Stimulated activated CD4-positive, alpha-beta T cell treated with anti-CD3 and anti-CD28 coated beads, Interleukin-4, amount 100 ng/mL, for 48 hours (primary cell): ENCODE measurements at regions not wholly inside any gene's neighbourhood (a gene's known extent, or its start where the extent isn't known, plus 50 kb on each side); places are given as distances from the start of the nearest gene placed in this dataset.
"Not testable (repeated sequence)": the region's sequence is repeated elsewhere in the genome, so short reads cannot be mapped to it uniquely, and the experiment has no call there.

Source experiments
- DNase-seq, 2 donors: peaks; one replicate each; pipeline ENCODE4 v3.0.0-alpha.2; 2020; ENCODE audit warnings: low read depth in 2 of 2

DNA sequence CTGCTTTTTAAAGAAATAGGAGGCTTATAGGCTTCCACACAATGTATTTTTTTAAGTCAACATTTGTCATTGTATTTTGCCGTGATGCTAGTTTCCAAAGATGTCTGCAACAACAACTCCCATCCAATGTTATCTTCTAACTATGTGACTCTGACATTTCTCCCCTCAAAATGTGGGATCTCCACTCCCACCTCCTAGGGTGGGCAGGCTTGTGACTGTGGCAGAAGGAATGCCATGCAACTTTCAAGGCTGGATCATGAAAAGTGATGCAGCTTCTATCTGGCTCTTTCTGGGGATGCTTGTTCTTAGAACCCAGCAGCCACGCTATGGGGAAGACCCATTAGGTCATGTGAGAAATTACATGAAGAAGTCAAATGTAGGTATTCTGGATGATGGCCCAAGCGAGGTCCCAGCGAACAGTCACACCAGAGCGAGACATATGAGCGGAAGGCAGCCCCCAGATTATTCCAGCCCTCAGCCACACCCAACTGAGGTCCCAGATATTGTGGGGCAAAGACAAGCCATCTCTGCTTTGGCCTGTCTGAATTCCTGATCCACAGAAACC, 124.3 kb downstream of the BDH1 start:
- DNase-seq = no peak

DNA sequence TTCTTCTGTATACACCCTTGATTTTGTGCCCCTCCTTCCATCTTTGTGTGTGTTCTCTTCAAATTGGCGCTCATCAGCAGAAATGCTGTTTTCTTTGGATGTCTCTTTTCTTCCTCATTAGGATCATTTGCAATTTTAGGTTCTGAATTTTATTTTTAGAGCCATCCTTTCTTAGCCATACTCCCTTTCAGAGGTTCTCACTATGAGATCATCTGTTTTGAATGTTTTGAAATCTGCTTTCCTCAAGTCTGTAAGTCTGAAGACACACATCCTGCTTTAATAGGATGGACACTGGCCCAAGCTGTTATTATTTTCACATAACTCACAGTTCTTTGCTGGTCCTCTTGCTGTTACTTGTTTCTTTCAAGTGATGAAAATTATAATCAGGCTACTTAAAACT, 124.8 kb downstream of the BDH1 start:
- DNase-seq = no peak

DNA sequence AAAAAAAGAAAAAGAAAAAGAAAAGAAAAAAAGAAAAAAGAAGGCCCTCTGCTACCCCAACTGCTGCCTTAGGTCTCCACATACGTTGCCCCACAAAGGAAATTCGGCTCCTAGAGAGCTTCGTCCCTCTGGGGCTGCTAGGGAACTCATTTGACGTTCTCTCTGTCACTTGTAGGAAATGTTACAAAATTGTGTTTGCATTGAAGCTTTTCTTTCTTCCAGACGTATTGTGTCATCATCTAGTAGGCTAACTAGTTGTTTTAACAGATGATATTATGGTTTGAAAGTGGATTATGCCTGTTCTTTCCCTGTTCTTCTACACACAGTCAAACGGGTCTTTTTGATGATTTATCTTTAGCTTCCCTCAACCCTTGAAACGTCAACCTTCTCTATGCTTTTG, 125.3 kb downstream of the BDH1 start:
- DNase-seq = no peak

DNA sequence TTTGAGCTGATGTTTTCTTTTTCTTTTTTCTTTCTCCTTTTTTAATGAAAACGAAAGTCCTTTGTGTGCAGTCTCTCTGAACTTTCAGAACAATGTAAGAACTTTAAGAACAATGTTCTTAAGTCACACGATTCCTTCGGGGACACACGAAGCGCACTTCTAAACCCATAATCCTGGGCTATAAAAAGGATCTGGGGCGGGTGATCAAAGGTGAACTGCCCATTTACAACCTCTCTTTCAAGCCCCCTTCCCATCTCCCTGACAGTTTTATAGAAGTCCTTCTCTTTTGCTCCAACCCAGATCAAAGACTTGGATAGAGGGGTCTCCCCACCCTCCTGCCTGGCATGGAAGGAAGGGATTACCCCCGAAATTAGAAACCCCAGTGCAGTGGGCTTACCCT, 126.8 kb downstream of the BDH1 start:
- DNase-seq = no peak

DNA sequence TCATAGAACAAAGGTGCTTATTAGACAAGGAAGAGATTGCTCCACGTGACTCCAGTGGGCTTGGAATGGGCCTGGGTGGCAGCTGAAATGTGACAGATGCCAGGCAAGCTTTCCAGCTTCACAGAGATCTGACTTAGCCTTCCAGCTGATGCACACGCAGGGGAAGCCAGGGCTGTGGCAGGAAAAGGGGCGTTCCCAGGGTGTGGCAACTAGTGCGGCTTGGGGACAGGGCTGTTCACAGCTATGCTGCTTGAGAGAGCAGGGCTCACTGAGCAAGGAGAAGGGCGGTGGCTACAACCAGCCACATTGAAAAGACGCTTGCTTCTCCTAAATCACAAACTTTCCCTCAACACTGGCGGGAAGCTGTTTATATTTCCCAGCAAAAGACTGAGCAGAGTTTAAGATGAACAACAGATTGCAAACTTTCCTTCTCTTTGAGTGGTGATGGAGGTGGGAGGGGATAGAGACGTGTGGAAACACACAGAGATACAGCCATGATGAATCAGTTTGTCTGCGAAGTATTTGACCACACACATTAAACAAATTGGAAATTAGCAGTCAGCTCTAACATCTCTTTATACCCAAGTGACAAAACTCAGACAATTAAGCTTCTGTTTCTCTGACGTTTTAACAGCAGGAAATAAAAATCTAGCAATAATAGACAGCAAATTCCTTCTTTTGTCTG, 127.5 kb downstream of the BDH1 start:
- DNase-seq = peak; percentile 54 to 60

DNA sequence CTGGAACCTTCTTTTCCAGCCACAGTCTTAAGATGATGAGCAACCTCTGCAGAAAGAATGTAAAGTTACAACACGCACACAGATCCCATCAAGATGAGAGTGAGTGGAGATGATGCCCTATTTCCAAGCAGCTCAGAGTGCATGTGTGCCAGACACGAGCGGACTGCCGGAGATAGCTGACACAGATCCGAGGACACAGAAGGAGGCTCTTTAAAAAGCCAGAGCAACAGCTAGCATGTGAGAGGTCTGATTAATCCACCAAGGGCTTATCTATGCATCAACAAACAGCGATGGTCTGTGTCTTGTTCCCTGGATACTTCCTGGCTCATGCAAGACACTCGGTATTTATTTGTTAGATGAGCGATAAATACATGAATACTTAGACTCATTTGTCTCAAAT, 128.6 kb upstream of the DLG1 start:
- no peak for DNase-seq

DNA sequence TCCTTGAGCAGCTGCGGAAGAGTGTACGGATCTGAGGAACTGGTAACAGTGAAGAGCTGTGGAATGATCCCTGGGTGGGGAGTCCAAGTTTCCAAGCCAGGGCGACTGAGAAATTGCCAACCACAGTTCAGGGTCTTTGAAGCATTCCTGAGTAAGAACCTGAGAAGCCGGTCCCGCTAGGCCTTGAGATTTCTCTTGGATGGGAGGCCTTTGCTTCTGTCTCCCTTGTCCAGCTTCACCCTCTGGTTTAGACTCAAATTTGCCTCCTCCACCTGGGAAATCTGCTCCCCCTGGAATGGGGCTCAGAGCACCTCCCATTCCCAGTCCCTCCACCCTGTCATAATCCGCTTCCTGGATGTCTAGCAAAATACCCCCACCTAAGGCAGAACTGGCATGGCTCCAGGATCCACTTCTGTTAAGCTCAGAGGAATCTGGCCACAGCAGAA, 127.7 kb upstream of the DLG1 start:
- no peak for DNase-seq

DNA sequence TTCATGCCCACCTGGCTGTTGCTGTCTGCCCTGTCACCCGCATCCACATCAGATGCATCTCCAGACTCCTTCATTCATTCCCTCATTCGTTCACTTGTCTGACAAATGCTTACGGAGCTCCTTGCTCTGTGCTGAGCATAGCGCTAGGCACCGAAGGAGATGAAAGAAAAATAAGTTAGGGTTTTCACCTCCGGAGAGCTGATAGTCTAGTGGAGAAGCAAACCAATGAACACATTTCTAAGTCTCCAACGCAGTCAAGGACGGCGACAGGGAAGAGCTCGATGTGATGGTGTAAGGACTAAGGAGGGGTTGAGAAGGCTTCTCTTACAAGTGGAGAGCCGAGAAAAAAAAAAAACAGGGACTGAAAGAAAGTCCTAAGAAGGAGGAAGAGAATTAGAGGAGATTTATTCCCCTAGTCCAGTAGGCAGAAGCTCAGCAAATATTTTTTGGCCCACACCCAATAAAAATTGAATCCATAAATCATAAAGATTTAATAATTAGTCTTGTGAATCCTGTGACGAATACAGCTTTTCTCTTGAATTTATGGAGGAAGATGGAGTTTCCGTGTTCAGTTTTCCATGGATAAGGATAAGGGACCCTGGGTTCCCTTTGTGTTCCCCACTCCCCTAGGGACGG, 127.2 kb upstream of the DLG1 start:
- no peak for DNase-seq

DNA sequence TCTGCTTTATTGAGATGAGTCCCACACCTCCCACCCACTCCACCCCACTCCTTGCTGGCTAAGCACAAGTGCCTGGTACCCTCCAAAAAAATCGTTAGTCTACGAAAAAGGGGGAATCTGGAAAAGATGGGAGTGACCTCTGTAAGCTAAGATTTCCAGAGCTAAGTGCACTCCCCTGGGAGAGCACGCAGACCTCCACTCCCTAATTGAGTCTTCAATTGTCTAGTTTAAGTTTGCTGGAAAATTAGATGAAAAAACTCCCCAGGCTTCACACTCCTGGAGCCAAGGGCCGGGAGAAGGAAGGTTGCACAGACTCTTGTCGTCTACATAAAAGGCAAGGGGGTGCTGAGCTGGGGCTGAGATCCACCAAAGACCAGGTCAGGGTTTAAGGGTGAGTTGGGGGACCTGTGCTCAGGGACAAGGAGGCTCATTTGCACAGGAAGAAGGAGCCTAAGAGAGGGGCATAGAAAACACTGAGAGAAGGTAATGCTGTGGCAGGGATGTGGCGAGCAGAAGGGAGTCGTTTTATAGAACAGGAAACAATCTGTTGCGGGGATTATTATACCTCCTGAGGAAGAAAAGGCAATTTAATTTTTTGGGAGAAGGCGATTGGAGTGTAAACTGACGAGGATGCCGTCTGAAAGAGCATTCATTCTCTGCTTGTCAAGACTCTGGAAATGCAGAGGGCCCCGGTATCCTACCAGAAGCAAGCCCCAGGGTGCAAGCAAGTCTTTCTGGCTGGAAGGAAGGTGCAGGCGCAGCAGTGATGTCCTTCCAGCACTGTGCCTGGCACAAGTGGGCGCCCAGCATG, 126.5 kb upstream of the DLG1 start:
- no peak for DNase-seq

DNA sequence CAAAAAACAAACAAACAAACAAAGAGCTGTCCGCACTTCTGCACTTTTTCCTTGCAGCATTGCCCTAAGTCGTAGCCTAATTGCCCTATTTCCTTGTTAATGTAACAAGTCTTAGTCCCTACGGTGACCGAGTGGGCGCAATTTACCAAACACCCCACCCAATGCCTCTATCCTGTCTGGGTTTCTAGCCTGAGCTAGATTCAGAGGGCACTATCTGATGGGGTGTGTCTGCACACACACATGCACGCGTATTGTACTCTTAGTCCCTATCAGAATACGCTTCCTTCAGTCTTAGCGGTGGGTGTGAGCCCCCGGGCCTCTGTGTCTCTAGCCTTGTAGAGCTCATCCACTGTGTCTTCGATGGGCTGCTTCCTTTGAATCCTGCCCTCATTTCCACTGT, 125.9 kb upstream of the DLG1 start:
- DNase-seq = no peak

DNA sequence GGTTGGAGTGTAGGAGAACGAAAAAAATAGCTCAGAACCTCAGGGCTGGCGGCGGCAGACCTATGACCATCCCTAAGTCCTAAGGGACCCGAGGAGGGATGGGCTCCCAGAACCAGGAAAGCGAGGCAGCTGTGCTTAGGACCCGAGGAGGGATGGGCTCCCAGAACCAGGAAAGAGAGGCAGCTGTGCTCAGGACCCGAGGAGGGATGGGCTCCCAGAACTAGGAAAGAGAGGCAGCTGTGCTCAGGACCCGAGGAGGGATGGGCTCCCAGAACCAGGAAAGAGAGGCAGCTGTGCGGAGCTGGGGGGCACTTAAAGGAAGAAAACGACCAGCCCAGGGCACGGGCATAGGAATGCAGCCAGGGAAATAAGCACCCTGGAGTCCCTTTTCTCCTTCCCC, 125.0 kb upstream of the DLG1 start:
- no peak for DNase-seq

DNA sequence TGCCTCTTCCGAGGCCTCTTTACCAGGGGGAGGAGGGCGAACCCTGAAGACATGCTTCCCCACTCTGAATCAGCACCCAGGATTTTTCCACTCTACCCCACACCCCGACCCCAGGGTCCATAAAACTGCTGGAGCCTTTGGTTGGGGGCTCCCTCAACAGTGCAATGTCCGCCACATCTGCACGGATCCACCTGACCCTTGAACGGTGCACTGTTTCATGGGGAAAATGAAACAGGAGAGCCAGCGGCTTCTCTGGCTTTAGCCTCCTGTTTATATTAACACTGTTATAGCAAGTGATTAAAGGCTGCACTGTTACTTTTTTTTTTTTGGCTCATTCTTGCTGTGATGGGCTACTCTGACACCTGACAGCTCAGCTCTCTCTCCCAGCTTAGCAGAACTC, 124.1 kb upstream of the DLG1 start:
- no peak for DNase-seq

DNA sequence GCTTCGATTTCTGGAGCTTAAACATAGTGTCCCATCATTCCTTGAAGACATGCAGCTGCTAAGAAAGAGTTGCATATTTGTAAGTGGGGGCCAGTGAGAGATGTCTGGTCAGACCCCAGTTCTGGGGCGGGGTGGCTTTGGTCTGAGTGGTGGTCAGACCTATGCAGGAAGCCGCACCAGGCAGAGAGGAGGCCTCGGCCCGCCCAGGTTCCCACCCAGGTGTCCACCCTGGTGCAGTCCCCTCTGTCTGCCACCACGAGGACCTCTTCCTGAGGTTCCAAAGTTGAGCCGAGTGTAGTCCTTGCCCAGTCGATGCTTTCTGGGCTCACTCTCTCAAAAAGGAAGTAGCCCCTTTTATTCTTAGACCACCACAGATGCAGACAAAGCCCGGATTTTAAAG, 122.6 kb upstream of the DLG1 start:
- DNase-seq = no peak

DNA sequence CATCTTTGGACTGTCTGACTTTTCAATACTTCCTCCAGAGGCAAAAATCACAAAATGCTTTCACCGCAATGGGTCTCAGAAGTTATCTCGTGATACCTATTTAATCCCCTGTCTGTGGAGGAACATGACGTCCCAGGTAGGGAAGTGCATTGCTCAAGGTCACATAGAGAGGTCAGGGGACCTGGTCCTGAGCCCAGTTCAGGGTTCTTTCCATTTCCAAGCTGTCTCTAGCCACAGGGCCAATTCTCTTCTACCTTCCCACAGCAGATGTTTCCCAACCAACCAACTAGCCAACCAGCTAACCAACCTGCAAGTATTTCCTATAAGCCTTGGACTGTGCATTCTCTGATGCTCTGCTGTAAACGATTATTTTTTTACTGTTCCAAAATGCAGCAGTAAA, 122.2 kb upstream of the DLG1 start:
- no peak for DNase-seq

DNA sequence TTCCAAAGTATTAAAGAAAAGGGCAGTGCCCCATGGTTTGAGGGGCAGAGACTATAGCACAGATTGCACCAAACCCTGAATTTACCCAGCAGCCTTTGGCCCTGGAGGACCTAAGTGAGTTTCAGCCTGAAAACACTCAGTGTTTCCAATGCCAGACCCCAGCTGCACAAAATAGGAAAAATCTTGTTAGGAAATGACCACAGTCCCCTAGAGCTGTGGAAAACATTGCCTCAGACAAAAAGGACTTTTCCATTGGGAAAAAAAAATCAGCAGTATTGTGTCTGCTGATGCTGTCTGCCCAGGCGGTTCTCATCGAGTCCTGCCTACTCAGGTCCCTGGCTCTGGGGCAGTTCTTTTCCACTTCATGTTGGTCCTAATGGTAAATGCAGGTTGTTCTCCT, 121.7 kb upstream of the DLG1 start:
- DNase-seq = no peak

DNA sequence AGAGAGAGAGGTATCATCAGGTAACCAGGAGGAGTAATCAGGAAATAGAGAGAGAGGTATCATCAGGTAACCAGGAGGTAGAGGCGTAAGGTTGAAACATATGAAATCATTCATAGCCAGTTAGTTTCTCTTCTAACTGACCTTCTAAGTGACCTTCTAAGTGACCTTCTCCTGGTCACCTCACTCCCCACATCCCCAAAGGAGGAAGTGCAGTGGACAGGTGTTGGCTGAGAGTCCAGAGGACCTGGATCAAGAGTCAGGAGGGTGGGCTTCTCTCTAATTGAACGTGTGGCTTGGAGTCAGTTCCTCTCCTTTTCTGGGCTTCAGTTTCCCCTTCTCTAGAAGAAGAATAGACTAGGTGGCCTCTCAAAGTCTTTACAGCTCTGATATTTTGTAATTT, 121.3 kb upstream of the DLG1 start:
- no peak for DNase-seq

DNA sequence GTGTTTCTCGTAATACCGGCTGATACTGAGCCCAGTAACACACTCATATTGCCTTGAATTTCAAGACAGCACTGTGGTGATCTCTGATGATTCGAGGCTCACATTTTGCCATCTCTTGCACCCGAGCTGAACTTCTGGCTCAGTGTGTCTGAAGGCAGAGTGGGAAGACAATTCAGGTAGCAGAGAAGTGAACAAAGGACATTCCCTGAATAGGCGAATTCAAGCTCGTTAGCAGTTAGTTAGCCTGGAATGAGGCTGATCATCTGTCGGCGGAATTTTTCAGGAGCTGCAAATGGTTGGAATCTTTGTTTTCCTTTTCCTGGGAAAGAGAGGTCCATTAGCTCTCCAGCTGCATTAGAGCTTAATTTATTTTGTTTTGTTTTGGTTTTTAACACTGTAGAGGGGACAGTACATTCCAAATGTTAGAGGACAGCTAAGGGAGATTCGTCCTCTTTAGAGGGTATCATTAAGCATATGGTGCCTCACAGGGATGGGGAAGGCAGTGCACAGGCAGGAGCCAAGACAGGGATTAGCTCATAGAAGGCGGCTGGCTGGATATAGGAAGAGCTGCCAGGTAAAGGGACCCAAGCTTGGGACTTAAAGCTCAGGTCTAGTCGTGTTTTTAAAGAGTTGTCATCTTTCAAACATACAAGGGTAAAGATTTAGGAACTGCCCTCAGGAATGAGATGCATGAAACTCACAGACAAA, 119.7 kb upstream of the DLG1 start:
- DNase-seq = no peak

DNA sequence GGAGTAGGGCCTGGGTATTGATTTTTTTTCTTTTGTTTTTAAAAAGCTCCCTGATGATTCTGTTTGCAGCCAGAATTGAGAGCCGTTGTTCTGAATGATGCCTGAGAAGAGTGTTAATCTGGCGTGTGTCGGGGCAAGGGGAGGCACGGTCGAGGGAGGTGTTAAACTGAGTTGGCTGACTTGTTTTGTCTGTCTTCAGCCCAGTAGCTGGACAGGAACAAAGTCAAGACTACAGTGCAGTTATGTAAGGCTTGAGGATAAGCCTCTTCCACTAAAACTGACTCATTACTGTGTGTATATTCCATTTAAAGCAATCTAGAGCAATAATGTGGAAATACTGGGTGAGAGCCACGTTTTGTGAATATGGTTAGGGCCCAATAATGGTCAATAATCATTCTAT, 119.0 kb upstream of the DLG1 start:
- DNase-seq = no peak

DNA sequence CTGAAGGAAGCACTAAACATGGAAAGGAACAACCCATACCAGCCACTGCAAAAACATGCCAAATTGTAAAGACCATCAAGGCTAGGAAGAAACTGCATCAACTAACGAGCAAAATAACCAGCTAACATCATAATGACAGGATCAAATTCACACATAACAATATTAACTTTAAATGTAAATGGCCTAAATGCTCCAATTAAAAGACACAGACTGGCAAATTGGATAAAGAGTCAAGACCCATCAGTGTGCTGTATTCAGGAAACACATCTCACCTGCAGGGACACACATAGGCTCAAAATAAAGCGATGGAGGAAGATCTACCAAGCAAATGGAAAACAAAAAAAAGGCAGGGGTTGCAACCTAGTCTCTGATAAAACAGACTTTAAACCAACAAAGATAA, 113.5 kb upstream of the DLG1 start:
- DNase-seq = not testable (repeated sequence)

DNA sequence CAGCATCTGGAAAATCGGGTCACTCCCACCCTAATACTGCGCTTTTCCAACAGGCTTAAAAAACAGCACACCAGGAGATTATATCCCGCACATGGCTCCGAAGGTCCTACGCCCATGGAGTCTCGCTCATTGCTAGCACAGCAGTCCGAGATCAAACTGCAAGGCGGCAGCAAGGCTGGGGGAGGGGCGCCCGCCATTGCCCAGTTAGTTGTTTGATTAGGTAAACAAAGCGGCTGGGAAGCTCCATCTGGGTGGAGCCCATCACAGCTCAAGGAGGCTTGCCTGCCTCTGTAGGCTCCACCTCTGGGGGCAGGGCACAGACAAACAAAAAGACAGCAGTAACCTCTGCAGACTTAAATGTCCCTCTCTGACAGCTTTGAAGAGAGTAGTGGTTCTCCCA, 111.8 kb upstream of the DLG1 start:
- not testable (repeated sequence) for DNase-seq

DNA sequence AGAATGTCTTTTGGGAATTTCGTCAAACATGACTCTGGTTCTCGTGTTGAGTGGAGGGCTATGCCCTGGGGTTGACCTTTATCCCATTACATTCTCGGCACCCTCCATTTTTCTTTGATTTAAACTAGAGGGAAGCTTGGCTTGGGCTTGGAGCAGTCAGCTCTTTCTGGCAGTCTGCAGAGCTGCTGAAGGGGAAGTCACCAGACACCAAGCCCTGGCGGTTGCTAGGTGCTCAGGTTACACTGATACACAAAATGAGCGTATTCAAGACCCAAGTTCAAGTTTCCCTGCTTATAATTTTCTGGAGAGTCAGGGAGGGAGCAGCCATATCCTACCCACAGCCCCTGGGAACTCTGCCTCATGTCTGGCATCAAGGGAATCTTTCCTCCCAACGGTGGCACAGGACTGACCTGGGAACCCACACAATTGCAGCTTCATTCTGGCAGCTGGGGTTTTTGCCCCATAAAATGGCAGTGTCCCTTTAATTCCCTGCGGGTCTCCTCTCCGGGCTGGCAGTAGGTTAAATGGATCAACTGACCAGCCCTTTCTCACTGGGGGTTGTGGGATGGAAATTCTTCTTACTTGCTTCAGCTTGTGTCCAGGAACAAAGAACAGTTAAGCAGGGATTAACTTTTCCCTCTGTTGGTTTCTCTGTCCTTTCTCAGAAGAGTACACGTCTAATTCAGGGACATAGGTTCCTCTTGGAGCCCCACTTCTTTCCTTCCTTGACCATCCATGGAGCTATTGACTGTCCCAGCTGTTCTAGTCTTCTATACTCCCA, 110.0 kb upstream of the DLG1 start:
- no peak for DNase-seq
